MCF 10A (cell line): ENCODE measurements at regions not wholly inside any gene's neighbourhood (a gene's known extent, or its start where the extent isn't known, plus 50 kb on each side); places are given as distances from the start of the nearest gene placed in this dataset.

ENCODE experiments used
- BruUV-seq: library from RNA; stranded (reverse); fragments of 400-500 nt; replicated peaks from 2 replicates; lab custom pipeline; 2021; lab: Mats Ljungman, UMichigan
- CTCF ChIA-PET: fragments of 300-600 bp; sonication (Branson Sonifier 250); formaldehyde crosslinking; extraction: SDS; loops from one replicate; lab custom pipeline; 2021; ENCODE audit warnings: antibody characterized with exemption, inconsistent platforms; lab: Yijun Ruan, JAX
- POLR2A ChIA-PET: fragments of 300-600, 350-650 bp; sonication (Branson Sonifier 250); formaldehyde crosslinking; extraction: SDS; loops from one replicate; lab custom pipeline; 2020; ENCODE audit warnings: antibody characterized with exemption, inconsistent platforms; lab: Yijun Ruan, JAX
- DNase-seq: peaks from one replicate; pipeline ENCODE4 v3.0.0-alpha.2; 2018; ENCODE audit not compliant: unreplicated experiment
- H3K27ac Mint-ChIP-seq: one replicate; pipeline ENCODE4 v1.8.0; 2022; ENCODE audit warnings: mild to moderate bottlenecking, low read depth, mixed read lengths; ENCODE audit not compliant: unreplicated experiment
- H3K27me3 Mint-ChIP-seq: one replicate; pipeline ENCODE4 v1.8.0; 2022; ENCODE audit warnings: mixed read lengths; ENCODE audit not compliant: insufficient read depth, unreplicated experiment
- H3K36me3 Mint-ChIP-seq: one replicate; pipeline ENCODE4 v1.8.0; 2022; ENCODE audit warnings: mild to moderate bottlenecking, moderate library complexity, mixed read lengths; ENCODE audit not compliant: insufficient read depth, unreplicated experiment
- H3K4me1 Mint-ChIP-seq: one replicate; pipeline ENCODE4 v1.8.0; 2022; ENCODE audit warnings: mixed read lengths; ENCODE audit not compliant: insufficient read depth, unreplicated experiment
- H3K4me3 Mint-ChIP-seq: one replicate; pipeline ENCODE4 v1.8.0; 2022; ENCODE audit warnings: mild to moderate bottlenecking, moderate library complexity, mixed read lengths; ENCODE audit not compliant: unreplicated experiment
- H3K9me3 Mint-ChIP-seq: one replicate; pipeline ENCODE4 v1.8.0; 2022; ENCODE audit warnings: mixed read lengths; ENCODE audit not compliant: unreplicated experiment
- CTCF ChIP-seq: fragments of 200-600 bp; IDR thresholded peaks from one replicate; pipeline ENCODE4 v1.8.0; 2022; ENCODE audit warnings: antibody characterized with exemption, mild to moderate bottlenecking; ENCODE audit not compliant: unreplicated experiment
- intact Hi-C: fragments of 100-400 bp; cut with micrococcal nuclease; formaldehyde crosslinking; loops from 2 replicates; pipeline ENCODE4 v1.14.1; 2022

GRCh38 chr12:9381619-9382018 lies 173.4 kb upstream of the PZP start:
- BruUV-seq = no TSS peak

GRCh38 chr12:9380650-9381049 lies 172.5 kb upstream of the PZP start:
- TF ChIP-seq CTCF = no peak
- Mint-ChIP-seq H3K27me3 (no peaks in the 10 kb centered on the region), H3K36me3 (no peaks in the 10 kb centered on the region), H3K4me3 (no peak overlapping the region), H3K4me1 (no peaks in the 10 kb centered on the region), H3K9me3 (no peaks in the 10 kb centered on the region), H3K27ac (no peak overlapping the region)
- POLR2A ChIA-PET = interaction anchor here (0.6 kb wide), 1 partner anchor 429 kb away, joined by 3 read pairs; no protein-coding TSS in a partner anchor
- intact Hi-C loops = no loop called here
- BruUV-seq = no TSS peak
- no peak for DNase-seq
- CTCF ChIA-PET = interaction anchor here (0.7 to 5.0 kb wide), 7 partner anchors 9 to 364 kb away, joined by 3 to 30 read pairs (median 4); no protein-coding TSS in a partner anchor

More at GRCh38 chr12:9381619-9382018, 173.4 kb upstream of the PZP start:
- no peaks in the 10 kb centered on the region for H3K27me3 Mint-ChIP-seq
- H3K27ac Mint-ChIP-seq = no peak overlapping the region
- no peaks in the 10 kb centered on the region for H3K9me3 Mint-ChIP-seq
- H3K4me3 Mint-ChIP-seq = no peak overlapping the region
- no peaks in the 10 kb centered on the region for H3K36me3 Mint-ChIP-seq
- no peaks in the 10 kb centered on the region for H3K4me1 Mint-ChIP-seq
- ChIA-PET POLR2A (interaction anchor here (0.6 kb wide), 1 partner anchor 1118 kb away, joined by 4 read pairs; no protein-coding TSS in a partner anchor), CTCF (interaction anchor here (0.7 to 1.1 kb wide), 3 partner anchors 51 to 313 kb away, joined by 3 to 4 read pairs (median 4); no protein-coding TSS in a partner anchor)
- no peak for TF ChIP-seq CTCF
- intact Hi-C loops = no loop called here
- DNase-seq = no peak

GRCh38 chr12:9379023-9379742 lies 171.0 kb upstream of the PZP start:
- ChIA-PET POLR2A (interaction anchor here (0.5 to 1.3 kb wide), 2 partner anchors 32 to 168 kb away, joined by 3 read pairs; no protein-coding TSS in a partner anchor), CTCF (interaction anchor here (0.6 to 5.0 kb wide), 17 partner anchors 9 to 370 kb away, joined by 3 to 30 read pairs (median 4); no protein-coding TSS in a partner anchor)
- BruUV-seq = no TSS peak
- TF ChIP-seq CTCF = no peak
- no peaks in the 10 kb centered on the region for H3K36me3 Mint-ChIP-seq
- H3K27ac Mint-ChIP-seq = no peak overlapping the region
- DNase-seq = no peak
- H3K4me1 Mint-ChIP-seq = no peaks in the 10 kb centered on the region
- H3K27me3 Mint-ChIP-seq = no peaks in the 10 kb centered on the region
- intact Hi-C loops = no loop called here
- H3K9me3 Mint-ChIP-seq = no peaks in the 10 kb centered on the region
- H3K4me3 Mint-ChIP-seq = no peak overlapping the region

- POLR2A ChIA-PET = interaction anchor here (1.3 to 2.0 kb wide), 2 partner anchors 10 to 31 kb away, joined by 3 to 5 read pairs; no protein-coding TSS in a partner anchor
These were observed 170.2 kb upstream of the PZP start for GRCh38 chr12:9378430-9378835.

More at GRCh38 chr12:9378430-9378835, 170.2 kb upstream of the PZP start:
- CTCF ChIA-PET = interaction anchor here (0.6 to 5.0 kb wide), 21 partner anchors 9 to 371 kb away, joined by 3 to 30 read pairs (median 4); no protein-coding TSS in a partner anchor
- Mint-ChIP-seq H3K4me1 (no peaks in the 10 kb centered on the region), H3K27me3 (no peaks in the 10 kb centered on the region), H3K36me3 (no peaks in the 10 kb centered on the region), H3K9me3 (no peaks in the 10 kb centered on the region), H3K27ac (no peak overlapping the region), H3K4me3 (no peak overlapping the region)
- peak; percentile 44 for TF ChIP-seq CTCF
- intact Hi-C loops = no loop called here
- DNase-seq = peak; percentile 45
- BruUV-seq = no TSS peak
